ENCODE measurements at regions not wholly inside any gene's neighbourhood (a gene's known extent, or its start where the extent isn't known, plus 50 kb on each side); places are given as distances from the start of the nearest gene placed in this dataset.

- no peak overlapping the region for H3K27ac ChIP-seq
- no peak for TF ChIP-seq CTCF (IDR thresholded peaks at IDR 0.05)
- no peak for TF ChIP-seq ZFX (IDR thresholded peaks at IDR 0.05; ENCODE audit: borderline replicate concordance)
These were observed 563.5 kb upstream of the CCDC54 start for GRCh38 chr3:106813742-106814141.

GRCh38 chr3:106814231-106814630, 563.0 kb upstream of the CCDC54 start:
- no peak overlapping the region for H3K27ac ChIP-seq
- TF ChIP-seq CTCF (IDR thresholded peaks at IDR 0.05) (no peak), ZFX (IDR thresholded peaks at IDR 0.05; ENCODE audit: borderline replicate concordance) (no peak)

GRCh38 chr3:106816838-106817237, 560.4 kb upstream of the CCDC54 start:
- TF ChIP-seq CTCF (IDR thresholded peaks at IDR 0.05) (no peak), ZFX (IDR thresholded peaks at IDR 0.05; ENCODE audit: borderline replicate concordance) (no peak)
- H3K27ac ChIP-seq, result no peak overlapping the region

GRCh38 chr3:106817706-106818105, 559.5 kb upstream of the CCDC54 start:
- no peak for TF ChIP-seq ZFX (IDR thresholded peaks at IDR 0.05; ENCODE audit: borderline replicate concordance)
- TF ChIP-seq CTCF (IDR thresholded peaks at IDR 0.05), result no peak
- H3K27ac ChIP-seq, result no peak overlapping the region

- H3K27ac ChIP-seq, result no peak overlapping the region
- no peak for TF ChIP-seq ZFX (IDR thresholded peaks at IDR 0.05; ENCODE audit: borderline replicate concordance)
- TF ChIP-seq CTCF (IDR thresholded peaks at IDR 0.05), result no peak
These were observed 557.8 kb upstream of the CCDC54 start for GRCh38 chr3:106819440-106819839.

GRCh38 chr3:106820726-106821362, 556.4 kb upstream of the CCDC54 start:
- H3K27ac ChIP-seq, result no peak overlapping the region
- no peak for TF ChIP-seq ZFX (IDR thresholded peaks at IDR 0.05; ENCODE audit: borderline replicate concordance)
- TF ChIP-seq CTCF (IDR thresholded peaks at IDR 0.05), result no peak

- TF ChIP-seq CTCF (IDR thresholded peaks at IDR 0.05) (no peak), ZFX (IDR thresholded peaks at IDR 0.05; ENCODE audit: borderline replicate concordance) (no peak)
- H3K27ac ChIP-seq, result no peak overlapping the region
These were observed 555.4 kb upstream of the CCDC54 start for GRCh38 chr3:106821801-106822200.

Measured in 22Rv1 (cell line).